ENCODE measurements at regions not wholly inside any gene's neighbourhood (a gene's known extent, or its start where the extent isn't known, plus 50 kb on each side); places are given as distances from the start of the nearest gene placed in this dataset.

GRCh38 chr16:60635548-60635947, 1400.7 kb downstream of the CDH8 start:
- TF ChIP-seq CTCF (IDR thresholded peaks at IDR 0.05; ENCODE audit: low read depth, low read length, poor library complexity, severe bottlenecking) (no peak), EZH2phosphoT487 (IDR thresholded peaks at IDR 0.05; ENCODE audit: borderline replicate concordance, low read length) (no peak)

Measured in DOHH2 (cell line).